MM.1S (cell line): ENCODE measurements at regions not wholly inside any gene's neighbourhood (a gene's known extent, or its start where the extent isn't known, plus 50 kb on each side); places are given as distances from the start of the nearest gene placed in this dataset.
"Not testable (repeated sequence)": the region's sequence is repeated elsewhere in the genome, so short reads cannot be mapped to it uniquely, and the experiment has no call there.

Experiments used
- CTCF ChIP-seq: fragments of 300-600 bp; sonication (generic); IDR thresholded peaks from 2 replicates; pipeline ENCODE4 v1.5.1; 2016; ENCODE audit warnings: antibody characterized with exemption, low read length, mixed read lengths
- EZH2 ChIP-seq: fragments of 300-600 bp; sonication (generic); optimal IDR thresholded peaks from 2 replicates; pipeline ENCODE3; 2017; ENCODE audit warnings: low read depth, mild to moderate bottlenecking, antibody characterized with exemption, low read length, mixed read lengths
- EZH2phosphoT487 ChIP-seq: fragments of 300-600 bp; sonication (generic); IDR thresholded peaks from 2 replicates; pipeline ENCODE4 v1.6.1; 2018; ENCODE audit warnings: antibody characterized with exemption, low read length

GRCh38 chr15:25253048-25253973 lies 185.5 kb downstream of the UBE3A start:
- not testable (repeated sequence) for TF ChIP-seq EZH2phosphoT487, EZH2, CTCF
